Effector memory CD4-positive, alpha-beta T cell (primary cell): ENCODE measurements at regions not wholly inside any gene's neighbourhood (a gene's known extent, or its start where the extent isn't known, plus 50 kb on each side); places are given as distances from the start of the nearest gene placed in this dataset.
"Not testable (repeated sequence)": the region's sequence is repeated elsewhere in the genome, so short reads cannot be mapped to it uniquely, and the experiment has no call there.

Experiments used
- DNase-seq, 3 donors: peaks; one replicate each; pipeline ENCODE4 v3.0.0-alpha.2; 2020
- H3K27ac ChIP-seq: 2 replicates; pipeline ENCODE4 v1.7.0; 2013; ENCODE audit warnings: mild to moderate bottlenecking, low read length, moderate library complexity; ENCODE audit not compliant: insufficient read depth, poor library complexity, severe bottlenecking
- H3K27me3 ChIP-seq: replicated peaks from 2 replicates; pipeline ENCODE4 v1.7.0; 2013; ENCODE audit warnings: mild to moderate bottlenecking, low read length; ENCODE audit not compliant: insufficient read depth, control insufficient read depth, poor library complexity, severe bottlenecking
- H3K36me3 ChIP-seq: 2 replicates; pipeline ENCODE4 v1.7.0; 2013; ENCODE audit warnings: mild to moderate bottlenecking, low read length, moderate library complexity; ENCODE audit not compliant: control insufficient read depth, insufficient read depth
- H3K4me1 ChIP-seq: 2 replicates; pipeline ENCODE4 v1.7.0; 2013; ENCODE audit warnings: low read length, mild to moderate bottlenecking; ENCODE audit not compliant: control insufficient read depth, insufficient read depth, poor library complexity, severe bottlenecking
- H3K4me3 ChIP-seq: 2 replicates; pipeline ENCODE4 v1.7.0; 2013; ENCODE audit warnings: low read length, low read depth, mild to moderate bottlenecking; ENCODE audit not compliant: insufficient read depth, poor library complexity, severe bottlenecking
- H3K9me3 ChIP-seq: 2 replicates; pipeline ENCODE4 v1.7.0; 2013; ENCODE audit warnings: mild to moderate bottlenecking, low read length, moderate library complexity; ENCODE audit not compliant: control insufficient read depth

DNA sequence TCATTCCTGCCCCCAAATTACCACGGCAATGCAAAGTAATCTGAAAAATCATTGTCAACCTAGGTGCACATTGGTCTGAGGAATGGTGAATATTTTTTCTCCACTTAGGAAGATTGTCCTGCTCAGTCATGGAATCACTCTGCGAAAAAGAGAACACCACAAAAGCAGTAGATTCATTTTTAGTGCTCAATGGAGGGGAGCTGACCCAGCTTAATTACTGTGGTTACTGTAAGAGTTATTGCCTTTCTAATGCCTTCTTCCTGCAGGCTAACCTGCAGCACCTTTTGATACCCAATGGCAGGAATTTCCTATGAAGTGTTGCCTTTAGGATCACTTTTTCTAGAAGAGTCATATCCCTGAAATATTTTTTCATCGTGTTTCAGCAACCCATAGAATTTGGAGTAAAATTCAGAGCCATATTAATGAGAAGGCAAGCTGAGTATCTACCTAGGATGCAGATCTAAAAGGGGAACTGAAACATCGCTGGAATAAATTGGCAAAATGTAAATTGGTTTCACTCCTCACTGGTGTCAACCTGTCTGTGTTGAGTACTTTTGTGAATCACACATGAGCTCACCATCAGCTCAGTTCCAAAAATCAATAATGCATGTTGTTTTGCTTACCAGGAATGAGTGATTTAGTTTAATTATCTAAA, 464.5 kb downstream of the CSNK1G3 start:
- H3K27me3 ChIP-seq, result no peaks in the 10 kb centered on the region
- DNase-seq, result no peak
- no peak overlapping the region for H3K4me3 ChIP-seq
- H3K9me3 ChIP-seq, result peaks cover 4% of the 10 kb centered on the region
- no peak overlapping the region for H3K27ac ChIP-seq
- no peaks in the 10 kb centered on the region for H3K36me3 ChIP-seq
- no peaks in the 10 kb centered on the region for H3K4me1 ChIP-seq

DNA sequence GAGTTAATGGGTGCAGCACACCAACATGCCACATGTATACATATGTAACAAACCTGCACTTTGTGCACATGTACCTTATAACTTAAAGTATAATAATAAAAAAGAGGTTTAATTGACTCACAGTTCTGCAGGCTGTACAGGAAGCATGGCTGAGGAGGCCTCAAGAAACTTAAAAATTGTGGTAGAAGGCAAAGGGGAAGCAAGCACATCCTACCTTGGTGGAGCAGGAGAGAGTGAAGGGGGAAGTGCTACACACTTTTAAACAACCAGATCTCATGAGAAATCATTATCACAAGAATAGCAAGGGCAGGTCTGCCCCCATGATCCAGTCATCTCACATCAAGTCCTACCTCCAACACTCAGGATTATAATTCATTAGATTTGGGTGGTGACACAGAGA, 463.5 kb downstream of the CSNK1G3 start:
- H3K9me3 ChIP-seq, DNase-seq, H3K4me3 ChIP-seq, H3K27me3 ChIP-seq, H3K36me3 ChIP-seq, H3K27ac ChIP-seq, H3K4me1 ChIP-seq: not testable (repeated sequence)

- Histone ChIP-seq H3K27me3 (no peaks in the 10 kb centered on the region), H3K4me3 (no peak overlapping the region), H3K36me3 (no peaks in the 10 kb centered on the region), H3K27ac (no peak overlapping the region), H3K4me1 (no peaks in the 10 kb centered on the region), H3K9me3 (no peaks in the 10 kb centered on the region)
- no peak for DNase-seq
These were observed 454.8 kb downstream of the CSNK1G3 start for GRCh38 chr5:123966781-123967180.

- Histone ChIP-seq H3K36me3 (no peaks in the 10 kb centered on the region), H3K4me1 (no peaks in the 10 kb centered on the region), H3K4me3 (no peak overlapping the region), H3K27me3 (no peaks in the 10 kb centered on the region), H3K27ac (no peak overlapping the region), H3K9me3 (no peaks in the 10 kb centered on the region)
- no peak for DNase-seq
These were observed 453.6 kb downstream of the CSNK1G3 start for GRCh38 chr5:123965626-123966025.

- DNase-seq, result no peak
- Histone ChIP-seq H3K27me3 (no peaks in the 10 kb centered on the region), H3K4me1 (no peaks in the 10 kb centered on the region), H3K4me3 (no peak overlapping the region), H3K9me3 (no peaks in the 10 kb centered on the region), H3K27ac (no peak overlapping the region), H3K36me3 (no peaks in the 10 kb centered on the region)
These were observed 452.9 kb downstream of the CSNK1G3 start for GRCh38 chr5:123964884-123965283.

DNA sequence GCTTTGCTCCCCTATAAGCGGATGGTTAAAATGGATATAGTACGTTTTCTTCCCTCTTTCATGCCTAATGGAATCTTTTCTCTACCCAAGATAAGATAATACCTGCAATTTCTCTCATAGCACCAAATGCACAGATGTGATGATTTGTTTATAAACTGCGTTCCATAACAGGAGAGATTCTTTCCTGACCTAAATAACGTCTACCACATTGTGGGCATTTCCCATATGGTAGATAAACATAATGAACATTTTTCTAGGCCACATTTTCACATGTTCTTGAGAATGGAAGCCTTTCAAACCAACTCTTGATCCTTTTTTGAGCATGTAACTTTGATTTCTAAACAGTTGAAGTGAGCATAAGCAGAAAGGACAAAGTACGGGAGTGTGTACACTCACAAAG, 448.5 kb downstream of the CSNK1G3 start:
- no peak overlapping the region for H3K4me3 ChIP-seq
- H3K27ac ChIP-seq, result no peak overlapping the region
- no peak for DNase-seq
- no peaks in the 10 kb centered on the region for H3K4me1 ChIP-seq
- no peaks in the 10 kb centered on the region for H3K36me3 ChIP-seq
- H3K27me3 ChIP-seq, result no peaks in the 10 kb centered on the region
- no peaks in the 10 kb centered on the region for H3K9me3 ChIP-seq

DNA sequence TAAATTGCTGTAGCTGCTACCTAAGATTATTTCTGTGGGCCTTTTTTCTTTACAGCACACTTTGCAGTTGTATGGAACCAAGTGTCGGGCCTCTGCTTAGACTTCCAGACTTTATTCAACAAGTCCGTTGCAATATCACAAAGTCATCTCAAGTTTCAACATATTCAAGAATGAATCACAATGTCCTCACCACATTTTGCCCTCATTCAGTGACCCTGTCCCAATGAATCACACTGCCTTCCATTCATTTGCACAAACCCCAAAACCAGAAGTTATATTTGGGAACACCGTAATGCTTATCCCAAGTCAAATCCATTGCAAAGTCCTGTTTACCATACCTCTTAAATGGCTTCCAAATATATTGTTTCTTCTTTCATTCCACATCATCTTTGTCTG, 439.6 kb downstream of the CSNK1G3 start:
- DNase-seq, result no peak

GRCh38 chr5:123950701-123951581, 439.0 kb downstream of the CSNK1G3 start:
- DNase-seq, result no peak
- H3K4me1 ChIP-seq, result no peaks in the 10 kb centered on the region
- H3K27ac ChIP-seq, result no peak overlapping the region
- no peaks in the 10 kb centered on the region for H3K9me3 ChIP-seq
- H3K36me3 ChIP-seq, result no peaks in the 10 kb centered on the region
- H3K4me3 ChIP-seq, result no peak overlapping the region
- H3K27me3 ChIP-seq, result no peaks in the 10 kb centered on the region

More for the DNA sequence above, 439.6 kb downstream of the CSNK1G3 start:
- H3K4me3 ChIP-seq, result no peak overlapping the region
- no peaks in the 10 kb centered on the region for H3K36me3 ChIP-seq
- H3K27ac ChIP-seq, result no peak overlapping the region
- H3K9me3 ChIP-seq, result no peaks in the 10 kb centered on the region
- no peaks in the 10 kb centered on the region for H3K27me3 ChIP-seq
- no peaks in the 10 kb centered on the region for H3K4me1 ChIP-seq

- Histone ChIP-seq H3K36me3 (no peaks in the 10 kb centered on the region), H3K27me3 (no peaks in the 10 kb centered on the region), H3K27ac (no peak overlapping the region), H3K4me3 (no peak overlapping the region), H3K9me3 (no peaks in the 10 kb centered on the region), H3K4me1 (no peaks in the 10 kb centered on the region)
- no peak for DNase-seq
These were observed 437.9 kb downstream of the CSNK1G3 start for GRCh38 chr5:123949807-123950340.
